Heart right ventricle (tissue), 16 donors: ENCODE measurements at regions not wholly inside any gene's neighbourhood (a gene's known extent, or its start where the extent isn't known, plus 50 kb on each side); places are given as distances from the start of the nearest gene placed in this dataset.
"Not testable (repeated sequence)": the region's sequence is repeated elsewhere in the genome, so short reads cannot be mapped to it uniquely, and the experiment has no call there.

ENCODE experiments used
- ATAC-seq, 8 donors: fragments of 200-7000 bp; cut with Tn5 transposase; one replicate each; pipeline ENCODE4 v1.9.1; 2020; ENCODE audit warnings: mild to moderate bottlenecking in 8 of 8, moderate library complexity in 8 of 8, moderate number of reproducible peaks in 1 of 8
- DNase-seq, 2 donors: peaks; one replicate each; pipeline ENCODE4 v3.0.0-alpha.2; 2020
- H3K27ac ChIP-seq, 10 donors: fragments of 200-600 bp; sonication (generic) in 2 of 10; one replicate each; pipeline versions ENCODE4 v1.5.0 to v1.8.0; 2020 to 2022; ENCODE audit warnings: mild to moderate bottlenecking in 3 of 10
- H3K27me3 ChIP-seq, 7 donors: fragments of 200-600 bp; one replicate each; pipeline ENCODE4 v1.8.0; 2021 to 2022; ENCODE audit warnings: mild to moderate bottlenecking in 2 of 7
- H3K36me3 ChIP-seq, 9 donors: fragments of 200-600 bp; sonication (generic) in 1 of 9; one replicate each; pipeline versions ENCODE4 v1.5.0 to v1.8.0; 2020 to 2022; ENCODE audit warnings: mild to moderate bottlenecking in 2 of 9
- H3K4me1 ChIP-seq, 9 donors: fragments of 200-600 bp; sonication (generic) in 1 of 9; one replicate each; pipeline versions ENCODE4 v1.5.0 to v1.8.0; 2020 to 2022; ENCODE audit warnings: mild to moderate bottlenecking in 4 of 9
- H3K4me3 ChIP-seq, 10 donors: fragments of 200-600 bp; sonication (generic) in 2 of 10; one replicate each; pipeline versions ENCODE4 v1.5.0 to v1.8.0; 2020 to 2022; ENCODE audit warnings: mild to moderate bottlenecking in 7 of 10, moderate library complexity in 2 of 10
- H3K9me3 ChIP-seq, 11 donors: fragments of 200-600 bp in 10 of 11; sonication (generic) in 2 of 11; one replicate each; pipeline versions ENCODE4 v1.5.0 to v1.8.0; 2013 to 2022; ENCODE audit warnings: mild to moderate bottlenecking in 2 of 11, control low read depth in 1 of 11, moderate library complexity in 1 of 11
- CTCF ChIP-seq, 9 donors: fragments of 200-600 bp; sonication (generic) in 2 of 9; IDR thresholded peaks; one replicate each; pipeline versions ENCODE4 v1.5.0 to v1.8.0; 2021 to 2022; ENCODE audit warnings: antibody characterized with exemption in 9 of 9, mild to moderate bottlenecking in 5 of 9, moderate library complexity in 1 of 9
- WGBS, 2 donors: extraction: QIAGEN DNeasy Blood & Tissue Kit; methylation state at CpG; one replicate each; pipeline ENCODE4 v1.1.7; 2013; ENCODE audit warnings: inconsistent platforms in 1 of 2; 5-methylcytosine and 5-hydroxymethylcytosine counted together
- intact Hi-C, 10 donors: fragments of 100-400 bp; cut with DNase I; formaldehyde crosslinking; loops; one replicate each; pipeline versions ENCODE4 v1.11.1 to v1.14.2; 2022
- donor health status: Arrhythmogenic right ventricular cardiomyopathy.
- donor health status: ischemic (EF 13 %, LVEDD 7.1; RV severe dilation, severe dysfunction).
- donor health status: healthy with polysubstance abuse.
- donor health status: DM: no; HTN: yes; CAD: no.
- donor health status: DM: no; HTN: no; CAD: no.
- donor health status: ischemic (EF 25% LVEDD 6.9; RV normal size, moderate dysfunction).
- donor health status: ischemic (EF 25% LVEDD 5.7; RV mildly dilated, moderate dysfunction).
- donor health status: healthy.
- donor health status: DM: yes; HTN: yes; CAD: no.
- donor health status: Ischemic cardiomyopathy.
- donor health status: ischemic (EF 35%, LVEDD 5.7; RV mildly dilated, moderate dysfunction).
- donor health status: nonischemic (EF 11% LVEDD 7.7; RV severe dilation, severe dysfunction).
- donor health status: DM: yes; HTN: yes; CAD: no.
- donor health status: PGD.
- donor health status: ischemic (EF 29% LVEDD 5.4; RV normal size, mild dysfunction).
- donor health status: nonischemic (EF 23%, LVEDD 6.1; RV moderate dilation, normal function).

- H3K36me3 ChIP-seq, result no peaks in the 10 kb centered on the region
- DNase-seq (no peak), ATAC-seq (no peak)
- no peak for TF ChIP-seq CTCF (IDR thresholded peaks at IDR 0.05)
- H3K4me3 ChIP-seq, result no peak overlapping the region
- peaks cover 0 to 19% (median 10%) of the 10 kb centered on the region in 7 donors for H3K27me3 ChIP-seq
- H3K9me3 ChIP-seq, result no peaks in the 10 kb centered on the region
- intact Hi-C loops, result loop anchor here in 1 of 10 donors (10.0 kb wide), 1 partner anchor 60 kb away; no protein-coding TSS in a partner anchor
- H3K4me1 ChIP-seq, result no peaks in the 10 kb centered on the region
- H3K27ac ChIP-seq, result no peak overlapping the region
These were observed 154.3 kb downstream of the NR2F2 start for GRCh38 chr15:96484830-96485229.

- TF ChIP-seq CTCF (IDR thresholded peaks at IDR 0.05), result no peak
- intact Hi-C loops, result loop anchor here in 1 of 10 donors (10.0 kb wide), 1 partner anchor 58 kb away; no protein-coding TSS in a partner anchor
- WGBS, 2 donors, result 83 to 94% methylated on average over 3 of the region's 3 CpGs
These were observed 156.7 kb downstream of the NR2F2 start for GRCh38 chr15:96487245-96487644.

GRCh38 chr15:96491066-96491699, 160.7 kb downstream of the NR2F2 start:
- H3K27ac ChIP-seq, intact Hi-C loops: not testable (repeated sequence)

More at GRCh38 chr15:96487245-96487644, 156.7 kb downstream of the NR2F2 start:
- DNase-seq (no peak), ATAC-seq (no peak)
- Histone ChIP-seq H3K4me1 (no peaks in the 10 kb centered on the region), H3K27ac (no peak overlapping the region), H3K36me3 (no peaks in the 10 kb centered on the region), H3K4me3 (no peak overlapping the region), H3K27me3 (peaks cover 0 to 28% (median 19%) of the 10 kb centered on the region in 7 donors), H3K9me3 (no peaks in the 10 kb centered on the region)

GRCh38 chr15:96491700-96492644, 161.5 kb downstream of the NR2F2 start:
- H3K9me3 ChIP-seq, DNase-seq, H3K27ac ChIP-seq, H3K4me1 ChIP-seq, intact Hi-C loops, H3K36me3 ChIP-seq, ATAC-seq: not testable (repeated sequence)
- peak overlapping the region in 2 of 10 donors; percentile 10 to 37 for H3K4me3 ChIP-seq
- peaks cover 0 to 28% (median 19%) of the 10 kb centered on the region in 7 donors for H3K27me3 ChIP-seq
- 93 to 94% methylated on average over 53 to 57 of the region's 58 CpGs for WGBS, 2 donors

More at GRCh38 chr15:96491066-96491699, 160.7 kb downstream of the NR2F2 start:
- WGBS, 2 donors, result 72 to 75% methylated on average over 15 of the region's 15 CpGs
- not testable (repeated sequence) for H3K9me3 ChIP-seq, H3K36me3 ChIP-seq, DNase-seq, H3K4me3 ChIP-seq, H3K4me1 ChIP-seq, ATAC-seq
- peaks cover 0 to 28% (median 19%) of the 10 kb centered on the region in 7 donors for H3K27me3 ChIP-seq

DNA sequence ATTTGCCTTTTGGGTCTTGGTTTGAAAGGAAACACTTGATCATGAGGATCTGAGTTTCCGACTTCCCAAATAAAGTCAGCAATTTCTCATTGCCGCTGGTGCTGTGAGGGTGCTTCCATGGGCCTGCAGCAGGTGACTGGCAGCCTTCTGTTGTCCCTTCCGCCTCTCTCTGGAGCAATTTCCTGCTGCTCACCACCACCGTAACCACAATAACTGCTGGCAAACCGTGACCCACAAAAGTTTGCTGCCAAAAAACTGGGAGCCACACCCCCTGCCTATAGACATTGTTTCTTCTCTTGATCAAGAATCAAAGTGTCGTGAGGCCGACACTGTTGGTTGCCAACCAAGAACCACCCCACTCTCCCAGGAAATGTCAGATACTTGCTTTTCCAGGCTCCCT, 164.0 kb downstream of the NR2F2 start:
- no peaks in the 10 kb centered on the region for H3K36me3 ChIP-seq
- no peak for DNase-seq
- peaks cover 0 to 22% (median 5%) of the 10 kb centered on the region in 7 donors for H3K27me3 ChIP-seq
- no peaks in the 10 kb centered on the region for H3K4me1 ChIP-seq
- ATAC-seq, result no peak
- no peaks in the 10 kb centered on the region for H3K9me3 ChIP-seq
- no peak for TF ChIP-seq CTCF (IDR thresholded peaks at IDR 0.05)
- intact Hi-C loops, result no loop called here
- H3K27ac ChIP-seq, result no peak overlapping the region
- WGBS, 2 donors, result 76 to 77% methylated on average over 7 of the region's 7 CpGs
- H3K4me3 ChIP-seq, result no peak overlapping the region
